KG1 (cell line): ENCODE measurements at regions not wholly inside any gene's neighbourhood (a gene's known extent, or its start where the extent isn't known, plus 50 kb on each side); places are given as distances from the start of the nearest gene placed in this dataset.
"Not testable (repeated sequence)": the region's sequence is repeated elsewhere in the genome, so short reads cannot be mapped to it uniquely, and the experiment has no call there.

Experiments used
- DNase-seq: peaks from one replicate; lab custom pipeline; 2025; lab: John Stamatoyannopoulos, UW

GRCh38 chr3:124634210-124635168 is 95.8 kb upstream of the UMPS start:
- DNase-seq, result no peak

- DNase-seq, result no peak
These were observed 95.1 kb upstream of the UMPS start for GRCh38 chr3:124635169-124635539.

- DNase-seq, result no peak
These were observed 94.0 kb upstream of the UMPS start for GRCh38 chr3:124636101-124636862.

GRCh38 chr3:124636863-124637296 is 93.4 kb upstream of the UMPS start:
- DNase-seq, result no peak

GRCh38 chr3:124639406-124640237 is 90.6 kb upstream of the UMPS start:
- DNase-seq, result peak; percentile 56

GRCh38 chr3:124640635-124641306 is 89.5 kb upstream of the UMPS start:
- DNase-seq, result no peak

- no peak for DNase-seq
These were observed 86.8 kb upstream of the UMPS start for GRCh38 chr3:124643453-124643852.

- not testable (repeated sequence) for DNase-seq
These were observed 84.1 kb upstream of the UMPS start for GRCh38 chr3:124646186-124646585.

GRCh38 chr3:124648551-124648950 is 81.7 kb upstream of the UMPS start:
- no peak for DNase-seq

GRCh38 chr3:124650798-124651197 is 79.5 kb upstream of the UMPS start:
- DNase-seq, result no peak

GRCh38 chr3:124651416-124651815 is 78.8 kb upstream of the UMPS start:
- DNase-seq, result not testable (repeated sequence)

- no peak for DNase-seq
These were observed 78.2 kb upstream of the UMPS start for GRCh38 chr3:124652009-124652408.

- DNase-seq, result no peak
These were observed 77.0 kb upstream of the UMPS start for GRCh38 chr3:124653071-124653796.

- DNase-seq, result peak; percentile 66
These were observed 76.3 kb upstream of the UMPS start for GRCh38 chr3:124653797-124654469.

GRCh38 chr3:124654470-124654845 is 75.8 kb upstream of the UMPS start:
- DNase-seq, result no peak

GRCh38 chr3:124656531-124656930 is 73.7 kb upstream of the UMPS start:
- DNase-seq, result no peak

GRCh38 chr3:124657138-124657537 is 73.1 kb upstream of the UMPS start:
- no peak for DNase-seq

- no peak for DNase-seq
These were observed 72.0 kb upstream of the UMPS start for GRCh38 chr3:124658270-124658669.

GRCh38 chr3:124659175-124659574 is 71.1 kb upstream of the UMPS start:
- DNase-seq, result no peak

- no peak for DNase-seq
These were observed 69.7 kb upstream of the UMPS start for GRCh38 chr3:124660599-124660998.
